COLO668 (cell line): ENCODE measurements at regions not wholly inside any gene's neighbourhood (a gene's known extent, or its start where the extent isn't known, plus 50 kb on each side); places are given as distances from the start of the nearest gene placed in this dataset.

Experiments used
- DNase-seq: peaks from one replicate; lab custom pipeline; 2025; ENCODE audit not compliant: unreplicated experiment; lab: John Stamatoyannopoulos, UW

DNA sequence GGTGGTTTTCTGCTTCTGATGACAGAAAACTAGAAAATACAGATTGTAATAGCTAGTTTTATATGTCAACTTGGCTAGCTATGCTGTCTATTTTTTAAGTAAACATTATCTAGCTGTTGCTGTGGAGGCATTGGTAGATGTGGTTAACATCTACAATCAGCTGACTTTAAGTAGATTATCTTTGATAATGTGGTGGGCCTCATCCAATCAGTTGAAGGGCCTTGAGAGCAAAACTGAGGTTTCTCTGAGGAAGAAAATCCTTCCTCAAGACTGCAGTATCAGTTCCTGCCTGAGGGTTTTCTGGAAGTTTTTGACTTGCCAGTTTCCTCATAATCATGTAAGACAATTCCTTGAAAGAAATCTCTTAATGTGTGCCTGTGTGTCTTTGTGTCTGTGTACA, 75.9 kb upstream of the SPHKAP start:
- no peak for DNase-seq

DNA sequence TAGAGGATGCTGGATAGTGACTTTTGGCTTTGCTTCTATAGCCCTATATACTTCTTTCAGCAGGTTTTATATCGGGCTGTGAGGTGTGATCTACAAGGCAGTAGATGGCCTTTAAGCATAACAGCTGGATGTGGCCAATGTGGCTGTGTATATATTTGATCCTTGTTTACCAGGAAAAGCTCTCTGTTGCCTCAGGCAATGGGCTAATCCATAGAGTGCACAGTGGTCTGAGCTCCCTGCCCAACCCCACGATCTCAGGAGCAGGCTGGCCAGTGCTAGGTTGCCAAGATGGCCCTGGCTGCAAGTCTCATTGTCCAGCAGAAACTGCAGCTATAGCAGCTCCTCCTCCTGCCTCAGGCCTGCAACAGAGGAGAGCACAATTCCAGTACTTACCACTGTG, 72.3 kb upstream of the SPHKAP start:
- DNase-seq, result no peak

DNA sequence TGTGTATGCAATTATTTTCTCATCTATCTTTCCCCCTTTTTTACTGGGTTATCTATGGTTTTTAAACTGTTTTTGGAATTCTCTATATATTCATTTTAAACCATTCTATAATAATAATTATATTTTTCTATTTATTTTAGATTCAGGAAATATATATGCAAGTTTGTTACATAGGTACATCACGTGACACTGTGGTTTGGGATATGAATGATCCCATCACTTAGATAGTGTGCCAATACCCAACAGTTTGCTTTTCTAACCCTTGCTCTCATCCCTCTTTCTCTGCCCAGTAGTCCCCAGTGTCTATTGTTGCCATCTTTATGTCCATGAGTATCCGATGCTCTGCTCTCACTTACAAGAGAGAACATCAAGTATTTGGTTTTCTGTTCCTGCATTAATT, 65.8 kb upstream of the SPHKAP start:
- DNase-seq, result no peak

DNA sequence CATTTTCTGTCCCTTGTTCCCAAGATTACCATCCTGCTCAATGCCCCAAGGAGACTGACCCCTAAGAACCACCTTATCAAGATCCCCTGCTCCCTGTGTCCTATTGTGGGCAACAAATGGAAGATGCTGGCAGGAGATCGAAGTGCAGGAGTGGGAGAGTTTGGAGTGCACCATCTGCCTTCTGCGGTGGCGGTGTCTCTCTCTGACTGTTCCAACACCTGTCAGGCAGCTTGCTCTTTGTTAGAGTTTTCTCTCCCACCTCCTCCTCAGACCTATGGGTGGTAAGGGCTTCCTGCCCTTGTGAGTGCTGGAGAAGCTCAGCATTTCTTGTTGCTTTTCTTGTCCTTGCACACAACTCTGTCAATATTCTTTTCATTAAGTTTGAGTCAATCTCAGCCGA, 64.1 kb upstream of the SPHKAP start:
- no peak for DNase-seq

DNA sequence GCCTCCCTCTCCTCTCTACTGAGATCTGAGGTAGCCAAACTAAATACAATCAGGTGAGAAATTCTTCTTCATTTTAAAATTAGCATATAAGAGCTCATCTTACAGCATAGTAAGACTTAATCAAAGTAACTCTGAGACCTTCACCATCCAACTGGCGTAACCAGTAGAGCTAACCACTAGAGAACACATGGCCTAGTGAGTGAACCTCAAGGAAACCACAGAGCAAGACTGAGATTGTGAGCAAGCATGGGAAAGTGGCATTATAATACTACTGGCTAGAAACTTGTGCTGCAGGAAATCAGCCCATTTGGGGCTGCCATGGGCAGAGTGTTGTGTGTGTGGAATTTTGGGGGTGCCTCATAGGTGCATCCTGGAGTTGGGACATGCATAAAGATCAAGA, 61.1 kb upstream of the SPHKAP start:
- DNase-seq, result no peak

DNA sequence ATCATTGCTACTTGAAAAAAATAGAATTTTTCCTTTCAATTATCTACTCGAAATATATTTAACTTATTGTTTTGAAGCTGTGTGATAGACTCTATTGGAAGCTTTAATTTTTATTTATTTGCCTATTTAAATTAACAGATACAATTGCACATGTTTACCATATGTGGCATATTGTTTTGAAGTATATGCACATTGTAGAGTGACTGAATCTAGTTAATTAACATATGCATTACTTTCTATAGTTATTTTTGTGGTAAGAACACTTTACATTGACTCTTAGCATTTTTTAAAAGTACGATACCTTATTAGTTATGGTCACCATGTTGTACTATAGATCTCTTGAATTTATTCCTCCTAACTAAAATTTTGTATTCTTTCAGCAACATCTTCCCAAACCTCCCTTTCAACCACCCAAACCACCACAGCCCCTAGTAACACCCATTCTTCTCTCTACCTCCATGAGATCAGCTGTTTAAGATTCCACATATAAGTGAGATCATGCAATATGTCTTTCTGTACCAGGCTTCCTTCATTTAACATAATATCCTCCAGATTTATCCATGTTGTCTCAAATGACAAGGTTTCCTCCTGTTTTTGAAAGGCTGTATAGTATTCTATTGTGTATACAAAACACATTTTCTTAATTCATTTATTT, 58.5 kb upstream of the SPHKAP start:
- no peak for DNase-seq

DNA sequence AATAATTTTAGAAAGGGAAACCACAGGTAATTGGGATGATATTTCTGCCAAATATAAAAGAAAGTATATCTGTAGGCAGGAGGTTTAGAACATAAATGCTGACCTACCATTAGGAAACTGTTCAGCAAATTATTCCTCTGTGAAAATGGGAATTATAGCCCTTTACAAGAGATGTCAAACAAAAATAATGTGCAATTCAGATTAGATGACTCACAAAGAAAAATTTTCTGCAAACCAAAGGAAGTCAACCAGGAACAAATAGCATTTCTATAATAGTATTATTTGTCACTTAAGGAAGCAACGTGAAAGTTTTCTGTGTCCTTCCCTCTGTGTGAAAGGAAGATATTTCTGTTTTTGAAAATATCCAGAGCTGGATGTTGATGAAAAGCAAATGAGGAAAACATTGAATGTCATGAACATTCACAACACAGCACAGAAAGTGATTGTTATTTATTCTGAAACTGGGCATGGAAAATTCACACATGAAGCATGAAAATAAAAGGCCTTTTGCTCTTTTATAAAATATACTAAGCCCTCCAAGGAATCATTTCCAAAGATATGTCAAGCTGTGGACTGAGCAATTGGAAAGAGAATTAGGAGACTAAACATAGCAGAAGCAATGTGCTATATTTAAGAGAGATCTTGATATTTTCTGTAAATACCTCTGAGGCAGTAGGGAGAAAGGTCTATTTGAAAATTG, 57.9 kb upstream of the SPHKAP start:
- DNase-seq, result no peak
